DND-41 (cell line): ENCODE measurements at regions not wholly inside any gene's neighbourhood (a gene's known extent, or its start where the extent isn't known, plus 50 kb on each side); places are given as distances from the start of the nearest gene placed in this dataset.

Experiments used
- ATAC-seq: fragments of 200-7000 bp; cut with Tn5 transposase; 3 replicates; pipeline ENCODE4 v1.9.1; 2021; ENCODE audit warnings: low read depth; ENCODE audit not compliant: insufficient read depth
- DNase-seq: peaks from one replicate; pipeline ENCODE4 v3.0.0-alpha.2; 2020
- H2AFZ ChIP-seq: 2 replicates; pipeline ENCODE4 v1.6.0; 2012; ENCODE audit warnings: low read depth, low read length
- H3K27ac ChIP-seq: 2 replicates; pipeline ENCODE4 v1.5.1; 2012; ENCODE audit warnings: low read length, inconsistent platforms
- H3K27me3 ChIP-seq: fragments of 200-600 bp; sonication (generic); 2 replicates; pipeline ENCODE4 v1.6.0; 2012; ENCODE audit warnings: low read length, mild to moderate bottlenecking, inconsistent platforms; ENCODE audit not compliant: insufficient read depth, poor library complexity
- H3K36me3 ChIP-seq: 2 replicates; pipeline ENCODE4 v1.5.1; 2012; ENCODE audit warnings: low read length, inconsistent platforms; ENCODE audit not compliant: insufficient read depth
- H3K4me1 ChIP-seq: 2 replicates; pipeline ENCODE4 v1.5.1; 2012; ENCODE audit warnings: mild to moderate bottlenecking, low read length; ENCODE audit not compliant: insufficient read depth
- H3K4me2 ChIP-seq: 2 replicates; pipeline ENCODE4 v1.6.0; 2012; ENCODE audit warnings: mild to moderate bottlenecking, moderate library complexity, low read length, inconsistent platforms; ENCODE audit not compliant: insufficient read depth
- H3K4me3 ChIP-seq, 2 experiments: fragments of 200-600 bp in 1 of 2; shearing (Covaris generic) in 1 of 2; 2 replicates each; pipeline ENCODE4 v1.5.1; 2012 to 2016; ENCODE audit warnings: inconsistent platforms in 2 of 2, low read length in 2 of 2, mild to moderate bottlenecking in 2 of 2, low read depth in 1 of 2, moderate library complexity in 1 of 2
- H3K79me2 ChIP-seq: 2 replicates; pipeline ENCODE4 v1.6.0; 2012; ENCODE audit warnings: low read length, inconsistent platforms; ENCODE audit not compliant: insufficient read depth
- H3K9ac ChIP-seq: 2 replicates; pipeline ENCODE4 v1.6.0; 2012; ENCODE audit warnings: low read depth, mild to moderate bottlenecking, inconsistent platforms, low read length, moderate library complexity
- H3K9me3 ChIP-seq: 2 replicates; pipeline ENCODE4 v1.5.1; 2012; ENCODE audit warnings: low read length, moderate library complexity, mild to moderate bottlenecking, inconsistent platforms; ENCODE audit not compliant: insufficient read depth, severe bottlenecking
- H4K20me1 ChIP-seq: 2 replicates; pipeline ENCODE4 v1.6.0; 2012; ENCODE audit warnings: low read length; ENCODE audit not compliant: insufficient read depth
- EZH2 ChIP-seq: IDR thresholded peaks from 3 replicates; pipeline ENCODE4 v1.6.1; 2012; ENCODE audit warnings: borderline replicate concordance, low read depth, mild to moderate bottlenecking, moderate library complexity, low read length, inconsistent platforms; ENCODE audit not compliant: severe bottlenecking
- TF ChIP-seq, protein P1 (sequence below): IDR thresholded peaks from 2 replicates; pipeline ENCODE4 v1.5.1; 2012; ENCODE audit warnings: borderline replicate concordance, low read length, moderate library complexity, mild to moderate bottlenecking; ENCODE audit not compliant: poor library complexity, severe bottlenecking; ENCODE audit errors: extremely low read depth

DNA sequence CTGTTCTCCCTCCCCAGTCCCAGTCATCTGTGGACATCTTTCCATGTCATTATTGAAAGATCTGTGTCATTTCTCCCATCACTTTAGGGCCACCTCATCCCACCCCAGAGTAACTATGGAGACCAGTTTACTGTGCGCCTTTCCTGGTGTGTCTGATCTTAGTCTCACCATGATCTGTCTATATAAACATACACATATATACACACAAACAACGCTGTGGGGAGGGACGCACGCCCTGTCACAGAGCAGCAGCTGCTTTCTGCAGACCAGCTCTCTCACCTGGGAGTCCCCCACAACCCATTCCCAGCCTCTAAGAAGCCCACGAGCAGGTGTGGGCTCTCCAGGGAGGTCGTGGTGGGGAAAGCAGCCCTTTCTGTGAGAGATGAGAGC, 68.1 kb upstream of the TOX2 start:
- Histone ChIP-seq H2AFZ (no peak overlapping the region), H3K27ac (no peak overlapping the region), H3K9me3 (no peaks in the 10 kb centered on the region), H3K27me3 (peaks cover 7% of the 10 kb centered on the region), H3K79me2 (no peaks in the 10 kb centered on the region), H3K36me3 (no peaks in the 10 kb centered on the region), H3K9ac (no peak overlapping the region), H3K4me2 (no peak overlapping the region), H4K20me1 (peaks cover 9% of the 10 kb centered on the region; the same call in 1 of the 2 replicates), H3K4me3 (no peak overlapping the region), H3K4me1 (0 out of 2 replicates have a peak, but pooled peaks cover 4% of the 10 kb centered on the region)
- TF ChIP-seq EZH2: no peak
- TF ChIP-seq, protein P1, sequence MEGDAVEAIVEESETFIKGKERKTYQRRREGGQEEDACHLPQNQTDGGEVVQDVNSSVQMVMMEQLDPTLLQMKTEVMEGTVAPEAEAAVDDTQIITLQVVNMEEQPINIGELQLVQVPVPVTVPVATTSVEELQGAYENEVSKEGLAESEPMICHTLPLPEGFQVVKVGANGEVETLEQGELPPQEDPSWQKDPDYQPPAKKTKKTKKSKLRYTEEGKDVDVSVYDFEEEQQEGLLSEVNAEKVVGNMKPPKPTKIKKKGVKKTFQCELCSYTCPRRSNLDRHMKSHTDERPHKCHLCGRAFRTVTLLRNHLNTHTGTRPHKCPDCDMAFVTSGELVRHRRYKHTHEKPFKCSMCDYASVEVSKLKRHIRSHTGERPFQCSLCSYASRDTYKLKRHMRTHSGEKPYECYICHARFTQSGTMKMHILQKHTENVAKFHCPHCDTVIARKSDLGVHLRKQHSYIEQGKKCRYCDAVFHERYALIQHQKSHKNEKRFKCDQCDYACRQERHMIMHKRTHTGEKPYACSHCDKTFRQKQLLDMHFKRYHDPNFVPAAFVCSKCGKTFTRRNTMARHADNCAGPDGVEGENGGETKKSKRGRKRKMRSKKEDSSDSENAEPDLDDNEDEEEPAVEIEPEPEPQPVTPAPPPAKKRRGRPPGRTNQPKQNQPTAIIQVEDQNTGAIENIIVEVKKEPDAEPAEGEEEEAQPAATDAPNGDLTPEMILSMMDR: no peak
- 0 out of 3 replicates have a peak, but pooled peaks have one; percentile 18 for ATAC-seq
- peak; percentile 30 for DNase-seq

DNA sequence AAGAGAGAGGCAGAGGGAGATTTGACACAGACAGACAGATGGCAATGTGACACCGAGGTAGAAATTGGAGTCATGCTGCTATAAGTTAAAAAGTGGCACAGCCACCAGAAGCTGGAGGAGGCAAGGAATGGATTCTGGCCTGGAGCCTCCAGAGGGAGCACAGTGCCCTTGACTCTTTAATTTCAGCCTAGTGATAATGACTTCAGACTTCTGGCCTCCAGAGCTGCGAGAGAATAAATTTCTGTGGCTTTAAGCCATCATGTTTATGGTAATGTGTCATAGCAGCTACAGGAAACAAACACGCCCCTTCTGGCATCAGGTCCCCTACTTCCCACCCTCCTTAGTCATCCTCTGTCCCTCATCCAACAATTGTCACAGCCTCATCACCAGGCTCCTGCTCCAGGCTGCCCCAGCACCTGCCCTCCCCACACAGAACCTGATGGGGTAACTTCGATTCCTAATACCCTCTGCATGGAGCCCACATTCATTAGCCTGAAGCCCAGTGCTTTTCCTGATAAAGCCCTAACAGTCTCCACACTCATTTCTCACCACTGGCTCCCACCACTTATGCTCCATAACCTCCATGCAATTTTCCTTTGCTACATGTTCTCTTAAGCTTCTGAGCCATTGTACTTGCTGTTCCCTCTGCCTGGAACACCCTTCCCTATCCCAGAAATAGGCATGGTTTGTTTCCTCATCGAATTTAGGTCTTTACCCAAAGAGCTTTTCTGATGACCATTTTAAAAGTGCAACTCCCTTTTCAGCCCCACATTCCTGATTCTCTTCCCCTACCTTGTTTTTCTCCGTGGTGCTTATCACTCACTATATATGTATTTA, 69.7 kb upstream of the TOX2 start:
- Histone ChIP-seq H3K9me3 (no peaks in the 10 kb centered on the region), H3K4me3 (no peak overlapping the region), H3K4me1 (0 out of 2 replicates have a peak, but pooled peaks cover 4% of the 10 kb centered on the region), H3K27me3 (peaks cover 7% of the 10 kb centered on the region), H3K79me2 (no peaks in the 10 kb centered on the region), H3K36me3 (no peaks in the 10 kb centered on the region), H3K4me2 (no peak overlapping the region), H2AFZ (no peak overlapping the region), H3K27ac (no peak overlapping the region), H4K20me1 (peaks cover 9% of the 10 kb centered on the region; the same call in 1 of the 2 replicates), H3K9ac (no peak overlapping the region)
- no peak for DNase-seq
- no peak for TF ChIP-seq EZH2
- TF ChIP-seq, protein P1: peak; percentile 26
- ATAC-seq: 0 out of 3 replicates have a peak, but pooled peaks have one; percentile 36

DNA sequence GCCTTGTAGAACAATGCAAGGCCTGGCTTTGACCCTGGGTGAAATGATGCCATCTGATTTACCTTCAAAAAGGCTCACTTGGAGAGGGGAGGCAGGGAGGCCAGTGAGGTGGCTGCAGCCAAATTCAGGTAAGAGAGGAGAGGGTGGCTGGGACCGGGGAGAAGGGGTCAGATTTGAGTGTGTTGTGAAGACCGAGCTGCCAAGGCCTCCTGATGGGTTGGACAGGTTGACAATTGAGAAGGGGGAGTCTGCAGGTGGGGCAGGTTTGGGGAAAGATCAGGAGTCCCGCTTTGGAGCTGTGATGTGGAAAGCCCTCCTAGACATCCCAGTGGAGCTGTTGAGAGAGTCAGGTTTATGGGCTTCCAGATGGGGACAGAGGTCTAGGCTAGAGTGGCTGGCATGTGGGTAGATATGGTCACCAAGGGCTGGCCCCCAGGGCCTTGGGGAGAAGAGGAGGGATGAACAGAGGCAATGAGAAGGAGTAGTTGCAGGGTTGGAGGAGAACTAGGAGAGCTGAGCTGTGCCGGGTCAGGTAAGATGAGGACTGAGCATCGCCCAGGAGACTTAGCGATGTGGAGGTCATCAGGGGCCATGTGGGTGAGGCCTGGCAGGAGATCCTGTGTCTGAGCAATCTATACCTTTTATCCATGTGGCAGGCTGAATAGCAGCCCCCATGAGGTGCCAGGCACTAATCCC, 70.5 kb upstream of the TOX2 start:
- H3K4me3 ChIP-seq: no peak overlapping the region
- ATAC-seq: no peak

More for the DNA sequence above, 70.5 kb upstream of the TOX2 start:
- Histone ChIP-seq H4K20me1 (peaks cover 9% of the 10 kb centered on the region), H3K36me3 (no peaks in the 10 kb centered on the region), H3K9ac (no peak overlapping the region), H3K79me2 (no peaks in the 10 kb centered on the region), H3K27ac (no peak overlapping the region), H3K9me3 (no peaks in the 10 kb centered on the region), H3K27me3 (peaks cover 7% of the 10 kb centered on the region), H3K4me1 (0 out of 2 replicates have a peak, but pooled peaks cover 4% of the 10 kb centered on the region), H2AFZ (no peak overlapping the region), H3K4me2 (no peak overlapping the region)
- DNase-seq: no peak
- TF ChIP-seq, protein P1: no peak
- no peak for TF ChIP-seq EZH2
